Stimulated activated CD4-positive, alpha-beta T cell treated with anti-CD3 and anti-CD28 coated beads, Interleukin-1b, Interleukin-23, amount 100 ng/mL, for 1 hour (primary cell): ENCODE measurements at regions not wholly inside any gene's neighbourhood (a gene's known extent, or its start where the extent isn't known, plus 50 kb on each side); places are given as distances from the start of the nearest gene placed in this dataset.

ENCODE experiments used
- DNase-seq, 2 donors: peaks; one replicate each; pipeline ENCODE4 v3.0.0-alpha.2; 2020; ENCODE audit warnings: low read depth in 2 of 2

DNA sequence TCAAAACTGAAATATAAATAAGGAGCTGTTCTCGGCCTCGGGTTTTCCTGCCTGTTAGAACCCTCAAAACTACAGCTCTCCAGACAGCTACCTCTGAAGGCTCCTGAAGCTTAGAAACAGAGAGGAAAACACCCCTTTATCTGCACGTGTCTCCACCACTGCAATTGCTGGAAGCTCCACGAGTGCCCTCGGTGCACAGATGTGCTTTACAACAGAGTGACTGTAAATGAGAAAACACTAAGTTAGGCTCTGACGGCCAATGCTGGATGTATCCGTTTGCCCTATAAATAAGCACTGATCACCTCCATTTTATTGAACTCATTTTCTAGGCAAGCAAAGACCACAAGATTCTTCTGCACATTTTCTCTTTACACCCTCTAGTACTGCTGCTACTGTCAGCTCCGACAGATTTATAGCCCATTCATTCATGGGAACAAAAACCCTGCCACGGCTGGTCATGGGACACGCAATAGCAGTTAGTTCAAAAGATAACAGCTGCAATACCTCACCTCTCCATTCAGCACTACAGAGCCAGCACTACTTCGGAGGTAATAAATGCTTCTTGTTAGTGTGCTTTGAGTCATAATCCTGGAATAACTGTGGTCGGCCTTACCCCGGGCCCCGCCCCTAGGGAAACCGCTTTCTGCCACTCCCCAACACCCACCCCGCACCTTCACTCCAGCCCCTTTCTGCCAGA, 241.1 kb upstream of the ZNF507 start:
- DNase-seq = no peak

DNA sequence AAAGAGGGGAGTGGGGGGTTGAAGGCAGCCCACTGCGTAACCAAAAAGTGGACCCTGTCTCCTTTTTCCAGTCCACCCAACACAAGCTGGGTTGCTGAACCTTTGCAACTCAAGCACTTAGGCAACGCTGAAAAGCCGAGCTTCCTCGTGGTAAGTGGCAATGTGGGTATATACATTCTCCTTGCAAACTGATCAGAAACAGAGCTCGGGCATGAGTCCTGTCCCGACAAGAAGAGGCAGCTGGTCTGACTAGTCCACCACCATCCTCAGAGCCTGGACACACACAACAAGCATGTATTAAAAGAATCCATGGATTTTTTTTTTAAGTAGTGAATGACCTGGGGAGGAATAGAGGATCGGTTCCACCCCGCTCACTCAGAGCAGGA, 240.6 kb upstream of the ZNF507 start:
- no peak for DNase-seq

GRCh38 chr19:32105527-32106310, 239.7 kb upstream of the ZNF507 start:
- DNase-seq = no peak

GRCh38 chr19:32122258-32122657, 223.2 kb upstream of the ZNF507 start:
- DNase-seq = no peak

GRCh38 chr19:32123355-32123940, 222.0 kb upstream of the ZNF507 start:
- no peak for DNase-seq

DNA sequence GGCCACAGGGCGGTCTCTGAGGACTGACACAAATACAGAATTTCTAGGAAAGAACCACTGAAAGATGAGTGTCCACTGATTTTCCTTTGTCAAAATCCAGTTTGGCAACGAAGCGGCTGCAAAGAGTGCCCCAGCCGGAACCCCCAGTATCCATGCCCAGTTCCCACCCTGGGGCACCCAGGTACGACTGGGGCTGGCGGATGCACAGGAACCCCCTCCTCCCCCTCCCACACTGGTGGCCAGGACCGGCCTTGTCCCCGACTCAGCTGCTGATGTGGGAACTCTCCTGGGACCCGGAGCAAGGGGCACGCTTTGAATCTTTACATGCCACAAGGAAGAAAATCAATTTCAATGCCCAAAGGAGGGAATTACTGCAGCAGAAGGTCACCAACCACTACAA, 220.8 kb upstream of the ZNF507 start:
- no peak for DNase-seq

DNA sequence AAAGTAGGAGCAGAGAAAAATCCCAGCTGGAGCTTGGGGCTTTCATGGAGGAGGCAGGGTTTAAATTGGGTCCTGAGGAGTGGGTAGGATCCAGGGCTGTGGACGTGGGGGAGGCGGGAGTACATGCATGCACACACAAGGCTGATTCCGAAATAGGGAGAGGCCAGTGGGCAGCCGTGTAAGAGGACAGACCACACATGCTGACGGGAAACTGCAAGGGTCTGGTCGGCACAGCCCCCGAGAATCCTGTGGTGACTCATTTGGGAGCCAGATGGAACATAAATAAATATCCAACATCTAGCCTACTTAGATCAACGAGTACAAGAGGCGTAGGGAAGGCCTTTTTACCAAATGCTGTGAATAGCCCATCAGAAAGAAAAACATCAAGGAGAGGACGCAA, 216.3 kb upstream of the ZNF507 start:
- DNase-seq = no peak

DNA sequence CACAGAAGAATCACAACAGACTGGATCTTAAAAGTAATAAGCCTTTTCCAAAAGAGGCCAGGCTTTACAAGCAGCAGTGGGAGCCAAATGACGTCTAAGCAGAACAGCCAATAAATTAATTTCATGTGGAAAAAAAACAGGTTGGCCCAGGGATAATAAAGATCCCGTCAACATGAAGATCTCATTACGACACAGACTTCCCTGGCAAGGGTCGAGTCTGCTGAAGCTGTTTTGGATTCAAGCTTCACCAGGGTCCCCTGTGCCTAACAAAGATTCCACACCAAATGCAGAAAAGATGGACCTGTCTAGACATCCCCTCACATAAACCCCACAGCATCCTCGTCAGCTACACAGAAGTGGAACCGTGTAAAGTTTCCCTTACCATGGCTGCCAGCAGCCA, 215.1 kb upstream of the ZNF507 start:
- DNase-seq = no peak

- no peak for DNase-seq
Observed at GRCh38 chr19:32131005-32131404, 214.4 kb upstream of the ZNF507 start.

GRCh38 chr19:32138416-32138815, 207.0 kb upstream of the ZNF507 start:
- DNase-seq = no peak

DNA sequence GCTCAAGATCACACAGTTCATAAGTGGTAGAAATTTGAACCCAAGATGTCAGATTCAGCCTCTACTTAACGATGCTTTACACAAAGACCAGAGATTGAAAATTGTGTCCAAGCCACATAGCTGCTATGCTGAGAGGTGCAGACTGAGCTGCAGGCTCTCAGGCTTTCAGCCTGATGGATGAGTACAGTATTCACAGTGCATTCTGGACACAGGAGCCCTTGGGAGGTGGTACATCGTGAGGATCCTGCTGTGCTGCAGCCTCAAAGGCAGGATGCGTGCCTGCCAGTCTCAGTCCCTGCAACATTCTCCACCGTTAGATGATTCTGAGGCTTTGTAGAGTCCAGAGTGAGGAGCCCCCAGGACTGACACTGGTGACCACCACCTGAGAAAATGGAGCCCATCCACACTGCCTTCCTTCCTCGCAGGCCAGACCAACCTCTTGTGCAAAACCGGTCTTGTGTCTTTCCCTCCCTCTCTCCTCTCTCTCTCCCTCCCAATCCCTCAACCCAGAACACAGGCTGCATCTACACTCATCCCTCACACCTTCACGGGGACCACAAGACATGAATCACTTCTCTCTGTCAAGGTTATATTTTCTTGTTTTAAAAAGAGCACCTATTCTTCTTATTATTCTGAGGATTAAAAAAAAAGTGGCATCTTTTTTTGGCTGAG, 203.4 kb upstream of the ZNF507 start:
- no peak for DNase-seq

- DNase-seq = no peak
Observed at GRCh38 chr19:32146664-32147063, 198.7 kb upstream of the ZNF507 start.

DNA sequence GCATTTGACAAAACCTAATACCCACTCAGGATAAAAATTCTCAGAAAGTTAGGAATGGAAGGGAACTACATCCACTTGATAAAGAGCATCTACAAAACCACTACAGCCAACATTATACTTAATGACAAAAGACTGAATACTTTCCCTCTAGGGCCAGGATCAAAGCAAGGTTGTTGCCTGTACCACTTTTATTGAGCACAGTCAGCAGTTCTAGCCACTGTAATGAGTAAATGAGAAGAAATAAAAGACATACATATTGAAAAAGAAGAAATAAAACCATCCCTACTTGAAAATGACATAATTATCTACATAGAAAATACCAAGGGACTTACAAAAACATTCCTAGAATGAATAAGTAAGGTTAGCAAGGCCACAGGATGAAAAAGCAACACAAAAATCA, 194.8 kb upstream of the ZNF507 start:
- no peak for DNase-seq

- DNase-seq = no peak
Observed at GRCh38 chr19:32154418-32154817, 191.0 kb upstream of the ZNF507 start.

- no peak for DNase-seq
Observed at GRCh38 chr19:32164384-32164992, 180.9 kb upstream of the ZNF507 start.

DNA sequence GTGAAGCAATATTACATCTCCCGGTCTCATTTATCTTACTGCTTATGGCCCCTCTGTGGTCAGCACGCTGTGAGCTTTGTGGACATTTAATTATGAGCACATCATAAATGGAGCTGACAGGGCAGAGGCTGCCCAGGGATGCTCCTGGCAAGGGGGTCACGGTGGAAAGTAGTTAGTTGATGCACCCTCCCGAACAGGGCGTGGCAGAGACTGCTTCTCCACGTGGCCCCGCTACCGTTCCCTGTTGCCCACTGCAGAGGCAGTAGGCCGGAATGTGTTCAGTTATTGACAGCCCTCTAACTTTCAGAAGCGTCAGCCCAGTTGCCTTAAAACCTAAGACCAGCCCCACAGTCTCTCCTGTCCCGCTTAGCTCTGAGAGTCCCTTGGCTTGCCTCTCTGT, 180.3 kb upstream of the ZNF507 start:
- no peak for DNase-seq

GRCh38 chr19:32165750-32166149, 179.7 kb upstream of the ZNF507 start:
- no peak for DNase-seq

DNA sequence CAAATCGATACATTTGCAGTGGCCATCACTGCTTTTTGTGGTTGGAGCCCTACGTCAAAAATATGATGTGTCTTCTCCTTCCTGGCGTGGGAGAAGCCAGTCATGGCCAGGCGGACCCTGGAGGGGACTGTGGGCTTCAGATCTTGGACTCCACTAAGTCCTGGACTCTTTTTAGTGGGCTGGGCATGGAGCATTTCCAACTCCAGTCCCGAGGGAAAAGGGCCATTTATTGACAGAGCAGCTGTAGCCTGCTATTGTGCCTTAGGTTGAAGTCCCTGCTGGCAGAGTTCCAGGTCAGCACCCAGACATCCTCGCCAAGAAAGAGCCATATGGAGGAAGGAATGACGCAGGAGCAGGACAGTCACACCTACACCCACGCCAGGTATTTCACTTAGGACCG, 179.2 kb upstream of the ZNF507 start:
- DNase-seq = no peak

DNA sequence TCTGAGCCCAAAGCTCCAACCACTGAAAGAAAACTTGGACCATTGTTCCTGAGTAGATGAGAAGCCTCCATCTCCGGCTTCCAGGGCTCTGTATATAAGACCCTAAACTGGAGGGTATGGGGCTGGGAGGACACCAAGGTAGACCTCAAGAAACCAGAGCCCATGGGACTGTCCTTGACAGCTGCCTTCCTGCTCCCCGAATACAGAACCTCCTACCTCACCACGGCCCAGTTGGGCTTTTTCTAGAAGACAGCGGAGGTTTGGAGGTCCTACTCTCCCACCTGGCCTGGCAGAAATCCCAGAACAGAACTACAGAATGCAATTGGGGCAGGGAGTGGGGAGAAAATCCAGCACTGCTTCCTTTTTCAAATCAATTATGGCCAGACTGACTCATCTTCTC, 177.3 kb upstream of the ZNF507 start:
- DNase-seq = no peak

GRCh38 chr19:32168606-32169005, 176.8 kb upstream of the ZNF507 start:
- no peak for DNase-seq

GRCh38 chr19:32171719-32172151, 173.7 kb upstream of the ZNF507 start:
- DNase-seq = no peak

DNA sequence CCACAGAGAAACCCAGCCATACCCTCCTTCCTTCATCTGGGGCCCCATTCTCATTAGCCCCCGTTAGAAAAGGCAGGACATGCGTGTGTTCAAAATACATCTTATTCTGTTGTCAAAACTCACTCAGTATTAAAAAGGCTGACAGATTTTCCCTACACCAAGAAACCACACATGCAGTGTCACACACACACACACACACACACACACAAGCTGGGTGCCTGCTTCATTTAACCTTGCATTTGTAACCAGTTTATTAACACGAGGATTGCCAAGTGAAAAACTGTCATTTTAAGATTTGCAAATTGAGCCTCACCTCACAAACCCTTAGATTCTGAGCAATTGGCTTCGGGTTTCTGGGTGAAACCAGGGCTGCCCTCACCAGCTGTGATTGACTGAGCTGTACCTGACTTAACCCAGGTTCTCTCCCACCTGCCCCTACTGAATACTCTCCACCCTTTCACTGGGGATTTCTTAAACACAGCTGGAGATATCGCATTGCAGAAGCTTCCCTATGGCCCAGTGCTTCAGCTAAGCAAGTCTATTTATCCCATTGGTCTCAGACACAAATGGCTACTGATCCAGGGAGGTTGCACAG, 172.7 kb upstream of the ZNF507 start:
- DNase-seq = no peak
